H1 (cell line): ENCODE measurements at regions not wholly inside any gene's neighbourhood (a gene's known extent, or its start where the extent isn't known, plus 50 kb on each side); places are given as distances from the start of the nearest gene placed in this dataset.
"Not testable (repeated sequence)": the region's sequence is repeated elsewhere in the genome, so short reads cannot be mapped to it uniquely, and the experiment has no call there.

Experiments used
- CTCF ChIA-PET: fragments of 300-600 bp; sonication (Branson Sonifier 250); formaldehyde crosslinking; loops from one replicate; lab custom pipeline; 2021; ENCODE audit not compliant: partially characterized antibody; lab: Charles Lee
- POLR2A ChIA-PET: fragments of 300-600 bp; sonication (Branson Sonifier 250); formaldehyde crosslinking; loops from one replicate; lab custom pipeline; 2021; ENCODE audit warnings: inconsistent platforms; ENCODE audit not compliant: partially characterized antibody; lab: Charles Lee
- DNase-seq, 2 experiments: peaks; one replicate each; pipeline versions ENCODE4 v3.0.0 to v3.0.0-alpha.2; 2010 to 2022; ENCODE audit warnings: low spot score in 2 of 2, low read depth in 1 of 2, mixed read lengths in 1 of 2
- FAIRE-seq: peaks from 2 replicates; lab custom pipeline; 2011; peaks lifted over from hg19 to GRCh38; lab: Jason Lieb, UNC
- H2AFZ ChIP-seq: 2 replicates; pipeline ENCODE4 v1.8.1; 2012; ENCODE audit warnings: low read length, inconsistent platforms
- H2AK5ac ChIP-seq: 2 replicates; pipeline ENCODE4 v1.6.1; 2013; ENCODE audit warnings: low read depth, low read length
- H2BK120ac ChIP-seq: replicated peaks from 2 replicates; pipeline ENCODE3; 2013; ENCODE audit warnings: low read depth, low read length, inconsistent platforms
- H2BK12ac ChIP-seq: 2 replicates; pipeline ENCODE4 v1.6.1; 2013; ENCODE audit warnings: low read depth, low read length
- H2BK15ac ChIP-seq: 2 replicates; pipeline ENCODE4 v1.6.1; 2013; ENCODE audit warnings: low read length
- H2BK20ac ChIP-seq: 2 replicates; pipeline ENCODE4 v1.6.1; 2013; ENCODE audit warnings: low read length
- H2BK5ac ChIP-seq: 2 replicates; pipeline ENCODE4 v1.6.1; 2013; ENCODE audit warnings: low read depth, low read length
- H3K14ac ChIP-seq: 2 replicates; pipeline ENCODE4 v1.6.1; 2013; ENCODE audit warnings: inconsistent platforms; ENCODE audit not compliant: insufficient read length
- H3K18ac ChIP-seq: 2 replicates; pipeline ENCODE4 v1.6.1; 2013; ENCODE audit warnings: low read length; ENCODE audit errors: extremely low read depth
- H3K23ac ChIP-seq: 2 replicates; pipeline ENCODE4 v1.6.1; 2013; ENCODE audit warnings: inconsistent platforms; ENCODE audit not compliant: insufficient read length
- H3K23me2 ChIP-seq: 2 replicates; pipeline ENCODE4 v1.6.1; 2013; ENCODE audit warnings: low read depth, low read length
- H3K27ac ChIP-seq: 2 replicates; pipeline ENCODE4 v1.6.1; 2011; ENCODE audit warnings: low read depth, low read length, inconsistent platforms
- H3K27me3 ChIP-seq, 4 experiments: replicated peaks in 1 of 4; 1 replicate in 1 of 4; 2 replicates in 3 of 4; pipeline versions ENCODE4 v1.6.1 to v1.8.1; 2011 to 2013; ENCODE audit warnings: low read length in 3 of 4, mild to moderate bottlenecking in 3 of 4, inconsistent platforms in 2 of 4, mixed read lengths in 2 of 4, moderate library complexity in 1 of 4; ENCODE audit not compliant: control insufficient read depth in 3 of 4, insufficient read depth in 3 of 4; ENCODE audit errors: extremely low read depth in 1 of 4
- H3K36me3 ChIP-seq, 4 experiments: 2 replicates each; pipeline versions ENCODE4 v1.6.1 to v1.8.1; 2011 to 2013; ENCODE audit warnings: mild to moderate bottlenecking in 4 of 4, low read length in 3 of 4, moderate library complexity in 2 of 4, control low read depth in 1 of 4, inconsistent platforms in 1 of 4; ENCODE audit not compliant: insufficient read depth in 4 of 4, control insufficient read depth in 2 of 4
- H3K4ac ChIP-seq: replicated peaks from 2 replicates; pipeline ENCODE3; 2013; ENCODE audit warnings: low read length, low read depth, mixed read lengths, inconsistent platforms; ENCODE audit not compliant: insufficient read length
- H3K4me1 ChIP-seq, 4 experiments: replicated peaks in 1 of 4; 1 replicate in 1 of 4; 2 replicates in 3 of 4; pipeline versions ENCODE4 v1.6.1 to v1.8.1; 2011 to 2013; ENCODE audit warnings: low read length in 3 of 4, inconsistent platforms in 2 of 4, mixed read lengths in 1 of 4; ENCODE audit not compliant: insufficient read depth in 4 of 4, control insufficient read depth in 3 of 4
- H3K4me2 ChIP-seq, 2 experiments: 2 replicates each; pipeline versions ENCODE4 v1.6.1 to v1.8.1; 2011 to 2013; ENCODE audit warnings: low read depth in 2 of 2, low read length in 2 of 2, control low read depth in 1 of 2, inconsistent platforms in 1 of 2, mild to moderate bottlenecking in 1 of 2; ENCODE audit not compliant: insufficient read depth in 1 of 2
- H3K4me3 ChIP-seq, 4 experiments: fragments of 200-600, 300-600 bp in 1 of 4; sonication (generic), shearing (Covaris generic), sonication (Bioruptor Twin) in 1 of 4; 2 replicates each; pipeline versions ENCODE4 v1.5.1 to v1.8.1; 2011 to 2016; ENCODE audit warnings: low read length in 4 of 4, low read depth in 3 of 4, control low read depth in 2 of 4, inconsistent platforms in 2 of 4, mild to moderate bottlenecking in 2 of 4, mixed read lengths in 1 of 4, moderate library complexity in 1 of 4; ENCODE audit not compliant: insufficient read depth in 2 of 4; ENCODE audit errors: extremely low read depth in 1 of 4
- H3K56ac ChIP-seq: replicated peaks from 2 replicates; pipeline ENCODE3; 2013; ENCODE audit warnings: low read depth, mild to moderate bottlenecking, mixed read lengths, low read length, inconsistent platforms; ENCODE audit not compliant: insufficient read length
- H3K79me1 ChIP-seq: 2 replicates; pipeline ENCODE4 v1.6.1; 2013; ENCODE audit warnings: low read depth, low read length, control low read depth
- H3K79me2 ChIP-seq, 2 experiments: 2 replicates each; pipeline versions ENCODE4 v1.6.1 to v1.8.1; 2012 to 2013; ENCODE audit warnings: low read length in 2 of 2, mild to moderate bottlenecking in 2 of 2, inconsistent platforms in 1 of 2; ENCODE audit not compliant: insufficient read depth in 2 of 2, control insufficient read depth in 1 of 2
- H3K9ac ChIP-seq, 4 experiments: replicated peaks in 1 of 4; 1 replicate in 1 of 4; 2 replicates in 3 of 4; pipeline versions ENCODE4 v1.6.1 to v1.8.1; 2011 to 2013; ENCODE audit warnings: low read depth in 3 of 4, low read length in 3 of 4, control low read depth in 2 of 4, mild to moderate bottlenecking in 2 of 4, moderate library complexity in 2 of 4, inconsistent platforms in 1 of 4; ENCODE audit errors: extremely low read depth in 1 of 4
- H3K9me3 ChIP-seq, 2 experiments: 2 replicates each; pipeline versions ENCODE4 v1.6.1 to v1.8.1; 2012 to 2013; ENCODE audit warnings: mild to moderate bottlenecking in 2 of 2, moderate library complexity in 2 of 2, control low read depth in 1 of 2, inconsistent platforms in 1 of 2, low read depth in 1 of 2, low read length in 1 of 2, mixed read lengths in 1 of 2; ENCODE audit not compliant: insufficient read depth in 2 of 2
- H4K20me1 ChIP-seq, 2 experiments: replicated peaks in 1 of 2; 2 replicates each; pipeline versions ENCODE3 to v1.8.1; 2011 to 2013; ENCODE audit warnings: inconsistent platforms in 2 of 2, low read length in 2 of 2, mild to moderate bottlenecking in 1 of 2; ENCODE audit not compliant: insufficient read depth in 2 of 2, control insufficient read depth in 1 of 2
- H4K5ac ChIP-seq: 2 replicates; pipeline ENCODE4 v1.6.1; 2013; ENCODE audit warnings: low read length, low read depth, mixed read lengths, inconsistent platforms; ENCODE audit not compliant: insufficient read length
- H4K8ac ChIP-seq: 2 replicates; pipeline ENCODE4 v1.8.0; 2013; ENCODE audit warnings: mild to moderate bottlenecking, moderate library complexity, low read length, inconsistent platforms; ENCODE audit not compliant: insufficient read depth; ENCODE audit errors: extremely low read depth
- H4K91ac ChIP-seq: replicated peaks from 2 replicates; pipeline ENCODE3; 2013; ENCODE audit warnings: low read length, mixed read lengths, inconsistent platforms; ENCODE audit not compliant: insufficient read length
- WGBS, 2 experiments: shearing (Covaris generic) in 1 of 2; methylation state at CpG; one replicate each; pipeline versions ENCODE4 v1.1.6 to v1.1.7; 2013 to 2015; ENCODE audit warnings: low lambda C conversion rate in 2 of 2, mixed read lengths in 2 of 2, inconsistent platforms in 1 of 2, low coverage in 1 of 2, missing lambda C conversion rate in 1 of 2; ENCODE audit not compliant: insufficient replicate concordance in 2 of 2, insufficient coverage in 1 of 2, insufficient read length in 1 of 2; ENCODE audit errors: extremely low coverage in 1 of 2, missing lambda C conversion rate in 1 of 2; 5-methylcytosine and 5-hydroxymethylcytosine counted together

GRCh38 chr3:64435023-64435422, 209.8 kb upstream of the PRICKLE2 start:
- not testable (repeated sequence) for FAIRE-seq
- CTCF ChIA-PET, result interaction anchor here (0.6 to 0.9 kb wide), 2 partner anchors 50 to 177 kb away, joined by 3 read pairs; no protein-coding TSS in a partner anchor

More at GRCh38 chr3:64435023-64435422, 209.8 kb upstream of the PRICKLE2 start:
- H2BK5ac ChIP-seq, H2BK120ac ChIP-seq, H4K20me1 ChIP-seq, H3K4me3 ChIP-seq, H3K27ac ChIP-seq, H3K4me2 ChIP-seq, H3K36me3 ChIP-seq, H4K8ac ChIP-seq, H2AFZ ChIP-seq, H4K91ac ChIP-seq, H3K18ac ChIP-seq, H2BK15ac ChIP-seq, H3K9ac ChIP-seq, H3K14ac ChIP-seq, DNase-seq, POLR2A ChIA-PET, H3K23me2 ChIP-seq, H3K9me3 ChIP-seq, H3K23ac ChIP-seq, H4K5ac ChIP-seq, H3K79me1 ChIP-seq, H2BK20ac ChIP-seq, H3K4me1 ChIP-seq, H2AK5ac ChIP-seq, H2BK12ac ChIP-seq, H3K4ac ChIP-seq, H3K56ac ChIP-seq, H3K79me2 ChIP-seq, H3K27me3 ChIP-seq: not testable (repeated sequence)
- 73% methylated on average over 2 of the region's 2 CpGs; no CpG with 5 or more reads in 1 of the 2 experiments for WGBS, 2 experiments
